ENCODE measurements at regions not wholly inside any gene's neighbourhood (a gene's known extent, or its start where the extent isn't known, plus 50 kb on each side); places are given as distances from the start of the nearest gene placed in this dataset.

GRCh38 chr5:135243556-135244285 lies 155.3 kb downstream of the MACROH2A1 start:
- peaks cover 19 to 48% of the 10 kb centered on the region in 2 donors for H3K27me3 Mint-ChIP-seq
- no peak for DNase-seq
- H3K4me3 Mint-ChIP-seq = no peak overlapping the region
- H3K27ac Mint-ChIP-seq = no peak overlapping the region
- H3K4me1 Mint-ChIP-seq (ENCODE audit: low read depth in 2 of 2) = no peaks in the 10 kb centered on the region
- H3K9me3 Mint-ChIP-seq = no peaks in the 10 kb centered on the region
- no peaks in the 10 kb centered on the region for H3K36me3 Mint-ChIP-seq (ENCODE audit: insufficient read depth)
- ATAC-seq (replicated peaks) = no peak

GRCh38 chr5:135242866-135243555 lies 156.0 kb downstream of the MACROH2A1 start:
- Mint-ChIP-seq H3K36me3 (ENCODE audit: insufficient read depth) (no peaks in the 10 kb centered on the region), H3K27me3 (peaks cover 19 to 50% of the 10 kb centered on the region in 2 donors), H3K4me1 (ENCODE audit: low read depth in 2 of 2) (no peaks in the 10 kb centered on the region), H3K27ac (no peak overlapping the region), H3K4me3 (no peak overlapping the region), H3K9me3 (no peaks in the 10 kb centered on the region)
- DNase-seq (no peak), ATAC-seq (replicated peaks) (no peak)

- no peaks in the 10 kb centered on the region for H3K4me1 Mint-ChIP-seq (ENCODE audit: low read depth in 2 of 2)
These were observed 156.8 kb downstream of the MACROH2A1 start for GRCh38 chr5:135242021-135242865.

GRCh38 chr5:135241536-135241935 lies 157.5 kb downstream of the MACROH2A1 start:
- no peak for DNase-seq
- Mint-ChIP-seq H3K27ac (no peak overlapping the region), H3K9me3 (no peaks in the 10 kb centered on the region), H3K4me1 (ENCODE audit: low read depth in 2 of 2) (no peaks in the 10 kb centered on the region), H3K4me3 (no peak overlapping the region), H3K27me3 (peaks cover 19 to 53% of the 10 kb centered on the region in 2 donors), H3K36me3 (ENCODE audit: insufficient read depth) (no peaks in the 10 kb centered on the region)
- no peak for ATAC-seq (replicated peaks)

More at GRCh38 chr5:135242021-135242865, 156.8 kb downstream of the MACROH2A1 start:
- no peak for DNase-seq
- Mint-ChIP-seq H3K9me3 (no peaks in the 10 kb centered on the region), H3K36me3 (ENCODE audit: insufficient read depth) (no peaks in the 10 kb centered on the region), H3K4me3 (no peak overlapping the region), H3K27ac (no peak overlapping the region), H3K27me3 (peaks cover 19 to 53% of the 10 kb centered on the region in 2 donors)
- ATAC-seq (replicated peaks) = no peak

GRCh38 chr5:135240781-135241360 lies 158.2 kb downstream of the MACROH2A1 start:
- no peaks in the 10 kb centered on the region for H3K9me3 Mint-ChIP-seq
- no peak overlapping the region for H3K4me3 Mint-ChIP-seq
- H3K27me3 Mint-ChIP-seq = peaks cover 22 to 53% of the 10 kb centered on the region in 2 donors
- DNase-seq (no peak), ATAC-seq (replicated peaks) (no peak)
- no peaks in the 10 kb centered on the region for H3K36me3 Mint-ChIP-seq (ENCODE audit: insufficient read depth)
- H3K27ac Mint-ChIP-seq = no peak overlapping the region
- no peaks in the 10 kb centered on the region for H3K4me1 Mint-ChIP-seq (ENCODE audit: low read depth in 2 of 2)

- no peak for DNase-seq
These were observed 158.8 kb downstream of the MACROH2A1 start for GRCh38 chr5:135240283-135240633.

GRCh38 chr5:135239453-135240282 lies 159.4 kb downstream of the MACROH2A1 start:
- H3K4me1 Mint-ChIP-seq (ENCODE audit: low read depth in 2 of 2) = no peaks in the 10 kb centered on the region
- H3K27ac Mint-ChIP-seq = no peak overlapping the region
- no peak overlapping the region for H3K4me3 Mint-ChIP-seq
- DNase-seq (no peak), ATAC-seq (replicated peaks) (no peak)
- peaks cover 14 to 54% of the 10 kb centered on the region in 2 donors for H3K27me3 Mint-ChIP-seq
- H3K9me3 Mint-ChIP-seq = no peaks in the 10 kb centered on the region
- no peaks in the 10 kb centered on the region for H3K36me3 Mint-ChIP-seq (ENCODE audit: insufficient read depth)

More at GRCh38 chr5:135240283-135240633, 158.8 kb downstream of the MACROH2A1 start:
- H3K9me3 Mint-ChIP-seq = no peaks in the 10 kb centered on the region
- no peak overlapping the region for H3K27ac Mint-ChIP-seq
- no peak overlapping the region for H3K4me3 Mint-ChIP-seq
- H3K36me3 Mint-ChIP-seq (ENCODE audit: insufficient read depth) = no peaks in the 10 kb centered on the region
- H3K4me1 Mint-ChIP-seq (ENCODE audit: low read depth in 2 of 2) = no peaks in the 10 kb centered on the region
- ATAC-seq (replicated peaks) = no peak
- peaks cover 20 to 54% of the 10 kb centered on the region in 2 donors for H3K27me3 Mint-ChIP-seq

GRCh38 chr5:135238622-135239452 lies 160.2 kb downstream of the MACROH2A1 start:
- H3K9me3 Mint-ChIP-seq = no peaks in the 10 kb centered on the region
- no peak for ATAC-seq (replicated peaks)
- H3K27me3 Mint-ChIP-seq = peaks cover 14 to 54% of the 10 kb centered on the region in 2 donors
- no peaks in the 10 kb centered on the region for H3K4me1 Mint-ChIP-seq (ENCODE audit: low read depth in 2 of 2)
- H3K4me3 Mint-ChIP-seq = no peak overlapping the region
- no peak overlapping the region for H3K27ac Mint-ChIP-seq
- no peaks in the 10 kb centered on the region for H3K36me3 Mint-ChIP-seq (ENCODE audit: insufficient read depth)
- DNase-seq = no peak

- H3K27ac Mint-ChIP-seq = no peak overlapping the region
- H3K4me3 Mint-ChIP-seq = no peak overlapping the region
- no peaks in the 10 kb centered on the region for H3K36me3 Mint-ChIP-seq (ENCODE audit: insufficient read depth)
- no peaks in the 10 kb centered on the region for H3K4me1 Mint-ChIP-seq (ENCODE audit: low read depth in 2 of 2)
- peaks cover 14 to 54% of the 10 kb centered on the region in 2 donors for H3K27me3 Mint-ChIP-seq
- DNase-seq = no peak
- ATAC-seq (replicated peaks) = no peak
- no peaks in the 10 kb centered on the region for H3K9me3 Mint-ChIP-seq
These were observed 161.3 kb downstream of the MACROH2A1 start for GRCh38 chr5:135237748-135238103.

- no peak for ATAC-seq (replicated peaks)
- no peaks in the 10 kb centered on the region for H3K36me3 Mint-ChIP-seq (ENCODE audit: insufficient read depth)
- H3K27ac Mint-ChIP-seq = no peak overlapping the region
- H3K4me1 Mint-ChIP-seq (ENCODE audit: low read depth in 2 of 2) = no peaks in the 10 kb centered on the region
- H3K4me3 Mint-ChIP-seq = no peak overlapping the region
- no peak for DNase-seq
- H3K27me3 Mint-ChIP-seq = peaks cover 14 to 54% of the 10 kb centered on the region in 2 donors
- H3K9me3 Mint-ChIP-seq = no peaks in the 10 kb centered on the region
These were observed 161.9 kb downstream of the MACROH2A1 start for GRCh38 chr5:135236908-135237747.

- H3K9me3 Mint-ChIP-seq = no peaks in the 10 kb centered on the region
- H3K27me3 Mint-ChIP-seq = peaks cover 15 to 53% of the 10 kb centered on the region in 2 donors
- no peaks in the 10 kb centered on the region for H3K4me1 Mint-ChIP-seq (ENCODE audit: low read depth in 2 of 2)
- ATAC-seq (replicated peaks) (no peak), DNase-seq (no peak)
- H3K4me3 Mint-ChIP-seq = no peak overlapping the region
- H3K27ac Mint-ChIP-seq = no peak overlapping the region
- H3K36me3 Mint-ChIP-seq (ENCODE audit: insufficient read depth) = no peaks in the 10 kb centered on the region
These were observed 162.7 kb downstream of the MACROH2A1 start for GRCh38 chr5:135236228-135236907.

All from effector memory CD8-positive, alpha-beta T cell (primary cell).